GM18511 (cell line): ENCODE measurements at regions not wholly inside any gene's neighbourhood (a gene's known extent, or its start where the extent isn't known, plus 50 kb on each side); places are given as distances from the start of the nearest gene placed in this dataset.

Experiments
- ATAC-seq: cut with Tn5 transposase; IDR thresholded peaks from one replicate; pipeline ENCODE4 v1.9.1; 2021; ENCODE audit warnings: mild to moderate bottlenecking, moderate library complexity; ENCODE audit not compliant: unreplicated experiment

DNA sequence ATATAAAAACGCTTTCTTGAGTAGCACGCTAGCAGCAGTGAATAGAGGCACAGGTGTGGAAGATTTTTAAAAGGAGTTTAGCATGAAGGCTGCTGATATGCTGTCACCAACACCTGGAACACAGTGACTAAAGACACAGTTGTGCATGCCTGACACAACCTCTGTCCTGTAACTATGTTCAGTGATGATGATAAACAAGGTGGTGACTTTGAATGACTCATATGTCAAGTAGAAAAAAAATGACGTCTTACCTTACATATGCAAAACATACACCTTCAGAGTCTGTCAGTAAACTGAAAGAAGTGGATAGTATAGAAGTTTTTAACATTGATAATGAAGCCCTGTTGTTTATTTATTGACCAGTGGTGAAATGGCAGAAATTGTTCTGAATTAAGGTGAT lies 66.2 kb upstream of the ADCY2 start:
- no peak for ATAC-seq

DNA sequence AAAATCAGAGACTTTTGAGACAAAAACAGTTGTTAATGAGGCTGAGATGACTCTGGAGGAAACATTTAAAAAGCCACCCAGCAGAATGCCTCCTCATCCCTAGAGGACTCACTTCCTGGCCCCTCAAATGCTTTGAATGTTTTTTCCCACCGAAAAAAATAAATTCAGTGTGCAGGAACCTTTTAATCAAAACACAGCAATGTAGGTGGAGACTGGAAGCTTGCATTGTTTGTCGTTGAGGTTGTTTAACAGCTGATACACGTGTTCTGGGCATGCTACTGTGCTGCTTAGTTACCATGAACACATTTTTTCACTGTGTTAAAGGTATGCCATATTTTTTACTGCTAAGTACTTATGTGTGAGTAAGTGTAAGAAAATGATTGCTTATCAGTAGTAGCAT lies 65.7 kb upstream of the ADCY2 start:
- ATAC-seq, result no peak

DNA sequence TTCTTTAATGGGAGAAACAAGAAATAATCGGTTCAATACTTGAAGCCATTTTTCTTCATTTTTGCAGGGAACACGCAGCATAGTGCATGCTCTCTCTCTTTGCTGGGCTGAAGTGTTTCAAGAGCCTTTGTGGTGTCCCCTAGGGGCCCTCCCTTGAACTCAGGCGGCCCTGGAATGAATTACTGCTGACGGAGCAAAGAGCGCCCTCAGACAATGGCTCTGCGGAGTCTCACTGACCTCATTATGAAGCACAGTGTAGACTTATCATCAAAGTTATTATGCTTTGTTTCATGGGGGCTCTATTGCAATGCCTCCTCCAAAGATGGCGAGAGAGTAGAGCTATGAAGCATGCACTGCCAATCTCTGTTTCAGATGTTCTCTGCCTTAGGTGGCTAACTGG lies 64.8 kb upstream of the ADCY2 start:
- no peak for ATAC-seq
